ENCODE measurements at regions not wholly inside any gene's neighbourhood (a gene's known extent, or its start where the extent isn't known, plus 50 kb on each side); places are given as distances from the start of the nearest gene placed in this dataset.

GRCh38 chr2:136479696-136480095 lies 285.6 kb upstream of the THSD7B start:
- H3K79me2 ChIP-seq (ENCODE audit: control insufficient read depth, insufficient read depth, low read length), result no peaks in the 10 kb centered on the region
- no peaks in the 10 kb centered on the region for H3K9me1 ChIP-seq (ENCODE audit: control insufficient read depth, insufficient read depth, low read length)
- no peaks in the 10 kb centered on the region for H3K4me1 ChIP-seq (replicated peaks in 1 of 2; ENCODE audit: control insufficient read depth in 2 of 2, insufficient read depth in 2 of 2, low read length in 2 of 2)
- no peak overlapping the region for H3K4me2 ChIP-seq (ENCODE audit: insufficient read depth, low read length)
- ChIA-PET CTCF (ENCODE audit: low intra/inter-chr PET ratio) (no interaction called here), POLR2A (interaction anchor here (0.6 kb wide), 1 partner anchor 603 kb away, joined by 3 read pairs; the partner anchor contains the start of gene MCM6)
- H3K27me3 ChIP-seq (ENCODE audit: control insufficient read depth in 2 of 2, insufficient read depth in 2 of 2, low read length in 2 of 2), result no peaks in the 10 kb centered on the region
- H3K27ac ChIP-seq (ENCODE audit: extremely low read depth, low read depth, low read length), result no peak overlapping the region
- no TSS peak for BruUV-seq (replicated peaks)
- H4K20me1 ChIP-seq (replicated peaks; ENCODE audit: control insufficient read depth, insufficient read depth, low read length), result no peaks in the 10 kb centered on the region
- 0% methylated on average over 2 of the region's 2 CpGs for WGBS (ENCODE audit: insufficient coverage, low coverage, missing lambda C conversion rate)
- H3K9me3 ChIP-seq (replicated peaks; ENCODE audit: control insufficient read depth, insufficient read depth, low read depth, low read length), result no peaks in the 10 kb centered on the region
- no peak overlapping the region for H2AFZ ChIP-seq (ENCODE audit: low read depth, low read length)
- no peaks in the 10 kb centered on the region for H3K36me3 ChIP-seq (ENCODE audit: control insufficient read depth, insufficient read depth, low read length)
- no peak for TF ChIP-seq ZBTB5 (IDR thresholded peaks at IDR 0.05)
- no peak for TF ChIP-seq CREB3 (tag; conservative IDR thresholded peaks at IDR 0.05; ENCODE audit: low read depth)
- H3K9ac ChIP-seq (ENCODE audit: insufficient read depth in 1 of 2, low read depth in 2 of 2, low read length in 2 of 2), result no peak overlapping the region
- ATAC-seq (no peak), DNase-seq (ENCODE audit: extremely low read depth in 1 of 4, low spot score in 3 of 4) (no peak), FAIRE-seq (no peak)
- no peak overlapping the region for H3K4me3 ChIP-seq
- in situ Hi-C loops (cut with MboI), result no loop called here
- intact Hi-C loops (cut with micrococcal nuclease), result no loop called here
